K562 (cell line): ENCODE measurements at regions not wholly inside any gene's neighbourhood (a gene's known extent, or its start where the extent isn't known, plus 50 kb on each side); places are given as distances from the start of the nearest gene placed in this dataset.

ENCODE experiments used
- ATAC-seq: fragments of 200-7000 bp; cut with Tn5 transposase; 3 replicates; pipeline ENCODE4 v1.9.1; 2020; ENCODE audit warnings: moderate library complexity
- BruUV-seq: library from RNA; stranded (reverse); fragments of 400-500 nt; replicated peaks from 2 replicates; lab custom pipeline; 2021; lab: Mats Ljungman, UMichigan
- CTCF ChIA-PET: fragments of 300-600 bp; formaldehyde crosslinking; extraction: SDS; loops from one replicate; lab custom pipeline; 2021; ENCODE audit warnings: low intra/inter-chr PET ratio; lab: Yijun Ruan, JAX
- POLR2A ChIA-PET: fragments of 300-600, 350-650 bp; sonication (Branson Sonifier 250); formaldehyde crosslinking; extraction: SDS; loops from one replicate; lab custom pipeline; 2021; ENCODE audit warnings: antibody characterized with exemption, inconsistent platforms; lab: Yijun Ruan, JAX
- DNase-seq, 4 experiments: peaks; one replicate each; pipeline versions ENCODE4 v3.0.0 to v3.0.0-alpha.2; 2011 to 2018; ENCODE audit warnings: low spot score in 3 of 4, mixed read lengths in 3 of 4; ENCODE audit errors: extremely low read depth in 1 of 4
- FAIRE-seq: peaks from 2 replicates; lab custom pipeline; 2011; peaks lifted over from hg19 to GRCh38; lab: Jason Lieb, UNC
- H2AFZ ChIP-seq: 2 replicates; pipeline ENCODE4 v1.6.0; 2011; ENCODE audit warnings: low read depth, low read length, control low read depth, inconsistent platforms
- H3K27ac ChIP-seq: fragments of 200-600 bp; 3 replicates; pipeline ENCODE4 v1.8.0; 2011; ENCODE audit warnings: low read depth, mild to moderate bottlenecking, control low read depth, inconsistent platforms, low read length, moderate library complexity, mixed read lengths; ENCODE audit errors: extremely low read depth
- H3K27me3 ChIP-seq, 2 experiments: fragments of 300-600 bp in 1 of 2; 2 replicates in 1 of 2; 3 replicates in 1 of 2; pipeline versions ENCODE4 v1.6.0 to v1.8.0; 2011; ENCODE audit warnings: inconsistent platforms in 2 of 2, low read length in 2 of 2, mild to moderate bottlenecking in 1 of 2, mixed read lengths in 1 of 2, moderate library complexity in 1 of 2; ENCODE audit not compliant: control insufficient read depth in 2 of 2, insufficient read depth in 2 of 2
- H3K36me3 ChIP-seq: fragments of 300-600 bp; 3 replicates; pipeline ENCODE4 v1.8.0; 2011; ENCODE audit warnings: mild to moderate bottlenecking, low read length, inconsistent platforms; ENCODE audit not compliant: control insufficient read depth, insufficient read depth
- H3K4me1 ChIP-seq, 2 experiments: fragments of 200-600 bp in 1 of 2; replicated peaks in 1 of 2; 2 replicates in 1 of 2; 3 replicates in 1 of 2; pipeline versions ENCODE4 v1.5.1 to v1.8.0; 2011; ENCODE audit warnings: inconsistent platforms in 2 of 2, low read length in 2 of 2, mild to moderate bottlenecking in 1 of 2, mixed read lengths in 1 of 2, moderate library complexity in 1 of 2; ENCODE audit not compliant: control insufficient read depth in 2 of 2, insufficient read depth in 2 of 2
- H3K4me2 ChIP-seq: 2 replicates; pipeline ENCODE4 v1.6.1; 2011; ENCODE audit warnings: low read length, control low read depth, inconsistent platforms, mixed read lengths; ENCODE audit not compliant: insufficient read depth
- H3K4me3 ChIP-seq: fragments of 200-600 bp; sonication (generic), shearing (Covaris generic); 2 replicates; pipeline ENCODE4 v1.5.1; 2016; ENCODE audit warnings: control low read depth, inconsistent platforms
- H3K79me2 ChIP-seq: fragments of 200-600 bp; 3 replicates; pipeline ENCODE4 v1.8.0; 2011; ENCODE audit warnings: low read length, inconsistent platforms; ENCODE audit not compliant: control insufficient read depth, insufficient read depth
- H3K9ac ChIP-seq, 2 experiments: 2 replicates each; pipeline versions ENCODE4 v1.6.0 to v1.6.1; 2011; ENCODE audit warnings: low read depth in 2 of 2, low read length in 2 of 2, control low read depth in 1 of 2, inconsistent platforms in 1 of 2, mild to moderate bottlenecking in 1 of 2, mixed read lengths in 1 of 2; ENCODE audit not compliant: insufficient read depth in 1 of 2
- H3K9me1 ChIP-seq: one replicate; pipeline ENCODE4 v1.6.0; 2011; ENCODE audit warnings: inconsistent platforms, mild to moderate bottlenecking, low read length, moderate library complexity; ENCODE audit not compliant: control insufficient read depth, insufficient read depth
- H3K9me3 ChIP-seq: replicated peaks from 2 replicates; pipeline ENCODE4 v1.5.1; 2011; ENCODE audit warnings: low read depth, low read length, inconsistent platforms; ENCODE audit not compliant: control insufficient read depth, insufficient read depth
- H4K20me1 ChIP-seq: replicated peaks from 2 replicates; pipeline ENCODE4 v1.6.1; 2011; ENCODE audit warnings: low read length, inconsistent platforms, mixed read lengths; ENCODE audit not compliant: control insufficient read depth, insufficient read depth
- HINFP ChIP-seq: fragments of 450-650 bp; conservative IDR thresholded peaks from 2 replicates; pipeline ENCODE4 v1.6.1; 2016; ENCODE audit warnings: missing genetic modification characterization, low read depth, mild to moderate bottlenecking, control low read depth, missing compliant biosample characterization
- ID3 ChIP-seq, 2 experiments: fragments of 250-450 bp in 1 of 2; fragments of 450-650 bp in 1 of 2; sonication (Bioruptor Pico) in 1 of 2; IDR thresholded peaks; 2 replicates each; pipeline versions ENCODE4 v1.6.1 to v1.8.0; 2016 to 2021; ENCODE audit warnings: mild to moderate bottlenecking in 2 of 2, moderate library complexity in 2 of 2, missing compliant biosample characterization in 1 of 2, missing genetic modification characterization in 1 of 2
- KAT2B ChIP-seq: IDR thresholded peaks from one replicate; pipeline ENCODE4 v1.6.1; 2012; ENCODE audit warnings: low read depth, mild to moderate bottlenecking, control low read depth, inconsistent platforms, low read length, moderate library complexity
- NR2F6 ChIP-seq: fragments of 450-650 bp; formaldehyde crosslinking; IDR thresholded peaks from 2 replicates; pipeline ENCODE4 v1.4.0; 2020; ENCODE audit warnings: mild to moderate bottlenecking
- RCOR1 ChIP-seq, 2 experiments: IDR thresholded peaks; 2 replicates each; pipeline ENCODE4 v1.6.1; 2012; ENCODE audit warnings: low read depth in 2 of 2, low read length in 2 of 2, borderline replicate concordance in 1 of 2, improper control_type of control experiment in 1 of 2
- SMAD3 ChIP-seq: fragments of 450-650 bp; formaldehyde crosslinking; conservative IDR thresholded peaks from 2 replicates; pipeline ENCODE4 v1.4.0; 2020; ENCODE audit warnings: mild to moderate bottlenecking
- USF2 ChIP-seq: sonication (generic); formaldehyde crosslinking; IDR thresholded peaks from 2 replicates; pipeline ENCODE4 v1.5.0; 2020; ENCODE audit warnings: missing genetic modification reagents
- ZNF408 ChIP-seq: fragments of 250-450 bp; sonication (Bioruptor Pico); IDR thresholded peaks from 2 replicates; pipeline ENCODE4 v1.4.0; 2020; ENCODE audit warnings: low read depth, mild to moderate bottlenecking, moderate library complexity
- WGBS: fragments of 100-300 bp; shearing (Covaris generic); methylation state at CpG from one replicate; pipeline ENCODE4 v1.1.6; 2016; ENCODE audit warnings: low coverage, mixed read lengths; ENCODE audit not compliant: insufficient coverage; ENCODE audit errors: missing lambda C conversion rate; 5-methylcytosine and 5-hydroxymethylcytosine counted together
- in situ Hi-C: fragments of 300-500 bp; cut with MboI; formaldehyde crosslinking; loops from 4 replicates; pipeline ENCODE4 v1.15.0; 2018; ENCODE audit warnings: inconsistent platforms, mixed read lengths
- intact Hi-C: fragments of 100-400 bp; cut with micrococcal nuclease; formaldehyde crosslinking; loops from 2 replicates; pipeline ENCODE4 v1.14.2; 2022

GRCh38 chrX:40402831-40403533, 177.8 kb upstream of the ATP6AP2 start (continued):
- TF ChIP-seq ZNF408 (no peak), ID3 (CRISPR knock-in tag; IDR thresholded peaks at IDR 0.05) (no peak), ID3 (tag; IDR thresholded peaks at IDR 0.05) (no peak)

- H4K20me1 ChIP-seq = no peaks in the 10 kb centered on the region
- DNase-seq (no peak), FAIRE-seq (no peak), ATAC-seq (no peak)
- no peaks in the 10 kb centered on the region for H3K36me3 ChIP-seq
- WGBS = 22% methylated on average over 2 of the region's 2 CpGs
- CTCF ChIA-PET = no interaction called here
- no peaks in the 10 kb centered on the region for H3K9me3 ChIP-seq
- H3K4me3 ChIP-seq = no peak overlapping the region
- no peak for TF ChIP-seq SMAD3 (CRISPR knock-in tag)
- no peak for TF ChIP-seq RCOR1 (IDR thresholded peaks at IDR 0.05; ENCODE audit: borderline replicate concordance in 1 of 2, low read depth in 2 of 2, low read length in 2 of 2)
- TF ChIP-seq NR2F6 (CRISPR knock-in tag) = no peak
- TF ChIP-seq KAT2B = no peak
- no peak for TF ChIP-seq HINFP (tag)
- TF ChIP-seq USF2 (CRISPR knock-in tag) = no peak
- no peak overlapping the region for H3K9ac ChIP-seq
- in situ Hi-C loops (no loop called here), intact Hi-C loops (no loop called here)
- H3K4me2 ChIP-seq = no peak overlapping the region
- H3K9me1 ChIP-seq = no peaks in the 10 kb centered on the region
- no peak overlapping the region for H2AFZ ChIP-seq
- BruUV-seq = no TSS peak
- H3K27ac ChIP-seq = no peak overlapping the region
- no peaks in the 10 kb centered on the region for H3K27me3 ChIP-seq
- no peaks in the 10 kb centered on the region for H3K79me2 ChIP-seq
- H3K4me1 ChIP-seq = no peaks in the 10 kb centered on the region
- POLR2A ChIA-PET = interaction anchor here (0.7 kb wide), 1 partner anchor 17 kb away, joined by 3 read pairs; no protein-coding TSS in a partner anchor
Measured at GRCh38 chrX:40395102-40395501, 185.7 kb upstream of the ATP6AP2 start.
